ENCODE measurements at regions not wholly inside any gene's neighbourhood (a gene's known extent, or its start where the extent isn't known, plus 50 kb on each side); places are given as distances from the start of the nearest gene placed in this dataset.

- no peak for DNase-seq
- intact Hi-C loops (cut with DNase I) = no loop called here
Observed at GRCh38 chr12:44961887-44962286, 85.8 kb upstream of the NELL2 start.

DNA sequence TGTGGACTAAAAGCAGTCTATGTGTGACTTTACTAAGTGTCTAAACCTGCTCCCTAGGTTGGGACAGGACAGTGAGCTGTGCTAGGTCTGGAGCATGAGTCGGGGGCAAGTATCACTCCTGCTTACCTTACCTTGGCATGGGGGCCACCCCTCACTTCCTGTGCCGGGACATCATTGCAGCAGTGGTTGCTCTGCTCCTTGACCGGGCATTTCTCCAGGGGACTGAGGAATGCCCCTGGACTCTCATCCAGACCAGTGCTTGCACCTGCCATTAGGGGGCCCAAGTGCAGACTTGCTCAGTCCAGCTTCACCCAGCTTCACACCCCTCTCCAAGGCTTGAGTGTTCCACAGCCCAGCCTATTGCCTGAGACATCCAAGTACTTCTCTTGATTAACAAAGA, 84.7 kb upstream of the NELL2 start:
- DNase-seq = peak in 1 of 10 donors; percentile 24
- intact Hi-C loops (cut with DNase I) = no loop called here

GRCh38 chr12:44960423-44960822, 84.3 kb upstream of the NELL2 start:
- intact Hi-C loops (cut with DNase I) = no loop called here

GRCh38 chr12:44947163-44947562, 71.0 kb upstream of the NELL2 start:
- no peak for DNase-seq
- intact Hi-C loops (cut with DNase I) = no loop called here

More at GRCh38 chr12:44960423-44960822, 84.3 kb upstream of the NELL2 start:
- DNase-seq = no peak

DNA sequence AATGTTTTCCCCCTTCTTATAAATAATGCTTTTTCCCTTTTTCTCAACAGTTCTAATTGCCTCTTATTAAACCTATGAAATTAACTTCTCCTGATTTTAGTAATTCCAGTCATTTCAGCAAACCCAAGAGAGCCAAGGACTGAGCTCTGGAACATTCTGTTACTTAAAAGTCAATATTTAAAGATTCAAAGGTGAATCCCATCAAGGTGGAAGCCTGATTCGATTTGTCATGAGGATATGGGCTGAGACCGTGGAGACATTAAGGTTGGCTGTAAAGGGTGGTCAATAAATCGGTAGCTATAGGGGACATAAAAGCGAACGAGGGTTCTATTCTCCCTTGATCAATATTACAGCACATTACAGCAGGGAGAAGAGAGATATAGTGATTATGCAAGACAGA, 66.6 kb upstream of the NELL2 start:
- intact Hi-C loops (cut with DNase I) = no loop called here
- DNase-seq = no peak

DNA sequence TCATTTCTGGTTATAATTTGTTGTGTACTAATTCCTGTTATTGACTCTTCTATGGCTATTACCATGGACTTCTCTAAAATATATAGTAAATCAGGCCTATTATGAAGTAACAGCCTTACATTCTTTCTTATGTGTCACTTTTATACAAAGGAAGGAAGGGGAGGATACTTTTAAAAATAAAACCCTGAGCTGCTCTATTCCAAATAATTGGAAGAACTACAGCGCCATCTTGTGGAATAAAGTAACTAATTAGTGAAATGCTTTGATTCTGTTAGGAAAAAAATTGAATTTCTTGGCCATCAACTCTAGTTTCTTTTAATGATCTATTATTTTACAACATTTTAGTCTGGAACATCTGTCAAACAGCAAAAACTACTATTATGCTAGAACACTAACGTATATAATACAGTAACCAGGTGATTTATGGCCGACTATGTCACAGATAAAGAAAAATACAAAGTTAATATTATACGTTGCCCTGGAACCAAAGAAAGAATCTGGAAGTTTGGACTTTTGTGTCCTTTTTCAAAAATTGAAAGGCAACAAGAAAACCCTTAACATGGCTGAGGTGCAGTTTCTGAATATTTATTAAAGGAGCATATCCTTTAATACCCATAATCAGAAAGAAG, 55.0 kb upstream of the NELL2 start:
- intact Hi-C loops (cut with DNase I) = loop anchor here (2.0 kb wide), 1 partner anchor 916 kb away; no protein-coding TSS in a partner anchor
- DNase-seq = no peak

GRCh38 chr12:44929236-44929885, 53.2 kb upstream of the NELL2 start:
- intact Hi-C loops (cut with DNase I) = loop anchor here (5.0 kb wide), 1 partner anchor 972 kb away; no protein-coding TSS in a partner anchor
- no peak for DNase-seq

Measured in posterior cingulate gyrus (tissue), 11 donors.